ENCODE measurements at regions not wholly inside any gene's neighbourhood (a gene's known extent, or its start where the extent isn't known, plus 50 kb on each side); places are given as distances from the start of the nearest gene placed in this dataset.
"Not testable (repeated sequence)": the region's sequence is repeated elsewhere in the genome, so short reads cannot be mapped to it uniquely, and the experiment has no call there.

DNA sequence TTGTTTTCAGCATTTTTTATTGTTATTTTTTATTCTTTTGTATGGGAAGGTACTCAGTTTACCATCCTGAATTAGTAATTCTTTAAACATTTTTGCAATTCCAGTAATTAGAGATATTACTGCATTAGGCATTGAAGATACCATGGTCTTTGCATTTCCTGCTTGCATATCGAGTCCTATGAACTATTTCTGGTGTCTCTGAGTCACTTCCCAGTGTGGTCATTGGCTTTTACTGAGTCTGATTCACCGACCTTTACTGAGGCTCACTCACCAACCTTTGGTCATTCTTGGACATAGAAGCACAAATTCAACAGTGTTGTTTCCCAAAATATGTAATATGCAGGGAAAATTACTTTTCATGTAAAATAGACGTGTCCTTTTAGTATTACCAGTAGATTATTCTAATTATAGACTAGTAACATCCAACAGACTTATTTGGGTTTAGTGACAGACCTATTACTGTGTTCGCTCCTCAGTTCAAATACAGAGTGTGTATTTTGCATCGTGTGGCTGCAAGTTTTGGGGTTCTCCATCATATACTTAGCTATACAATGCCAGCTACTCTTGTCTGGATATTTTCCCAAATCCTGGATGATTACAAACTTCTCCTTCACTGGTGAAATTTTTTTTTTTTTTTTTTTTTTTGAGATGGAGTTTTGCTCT is 180.7 kb upstream of the PRSS1 start:
- DNase-seq (ENCODE audit: low spot score): no peak

- no peak for DNase-seq (ENCODE audit: low spot score)
Measured at GRCh38 chr7:142567201-142568075, 181.8 kb upstream of the PRSS1 start.

DNA sequence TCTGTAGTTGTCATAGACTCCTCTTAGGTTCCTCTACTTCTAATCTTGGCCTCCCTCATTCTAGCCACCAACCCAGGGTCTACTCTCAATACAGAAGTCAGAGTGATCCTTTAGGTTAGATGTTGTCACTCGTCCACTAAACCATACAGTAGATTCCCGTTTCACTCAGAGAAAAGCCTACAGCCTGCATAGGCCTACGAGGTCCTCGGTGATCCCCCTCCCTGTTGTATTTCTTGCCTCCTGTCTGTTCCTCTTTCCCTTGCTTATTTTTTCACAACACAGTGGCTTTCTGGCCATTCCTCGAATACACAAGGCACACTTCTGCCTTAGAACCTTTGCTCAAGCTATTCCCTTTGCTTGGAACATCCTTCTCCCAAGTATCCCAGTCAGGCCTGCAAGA is 183.0 kb upstream of the PRSS1 start:
- DNase-seq (ENCODE audit: low spot score): no peak

DNA sequence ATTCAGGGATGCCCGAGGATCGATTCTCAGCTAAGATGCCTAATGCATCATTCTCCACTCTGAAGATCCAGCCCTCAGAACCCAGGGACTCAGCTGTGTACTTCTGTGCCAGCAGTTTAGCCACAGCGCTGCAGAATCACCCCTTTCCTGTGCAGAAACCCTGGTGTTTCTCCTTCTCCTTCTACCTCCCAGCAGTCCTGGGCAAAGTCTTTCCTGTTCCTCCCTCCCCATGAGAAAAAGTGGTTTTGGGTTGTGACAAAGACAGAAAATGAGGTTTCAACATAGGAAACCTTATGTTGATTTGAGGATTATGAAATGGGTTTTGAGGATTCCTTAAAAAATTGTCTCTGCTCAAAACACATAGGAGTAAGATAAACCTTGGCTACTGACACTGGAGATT is 185.1 kb upstream of the PRSS1 start:
- DNase-seq (ENCODE audit: low spot score): not testable (repeated sequence)

GRCh38 chr7:142563470-142563869 is 185.8 kb upstream of the PRSS1 start:
- no peak for DNase-seq (ENCODE audit: low spot score)

DNA sequence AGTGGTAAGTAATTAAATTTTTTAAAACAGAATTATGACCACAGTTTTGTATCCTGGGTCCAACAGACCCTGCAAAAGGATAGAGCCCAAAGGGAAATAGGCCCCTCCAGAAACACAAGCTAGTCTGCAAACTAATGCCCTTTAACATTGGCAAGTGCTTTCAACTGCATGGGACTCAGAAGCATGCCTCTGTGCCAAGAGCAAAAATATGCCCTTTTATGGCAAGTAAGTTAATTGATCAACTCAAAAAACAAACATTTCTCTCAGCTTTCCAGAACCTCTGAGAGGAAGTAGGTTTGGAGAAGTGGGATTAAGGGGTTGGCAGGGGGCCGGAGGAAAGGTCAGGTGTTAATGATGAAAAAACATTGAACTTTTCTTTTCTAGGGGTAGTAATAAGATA is 186.6 kb upstream of the PRSS1 start:
- DNase-seq (ENCODE audit: low spot score): no peak

DNA sequence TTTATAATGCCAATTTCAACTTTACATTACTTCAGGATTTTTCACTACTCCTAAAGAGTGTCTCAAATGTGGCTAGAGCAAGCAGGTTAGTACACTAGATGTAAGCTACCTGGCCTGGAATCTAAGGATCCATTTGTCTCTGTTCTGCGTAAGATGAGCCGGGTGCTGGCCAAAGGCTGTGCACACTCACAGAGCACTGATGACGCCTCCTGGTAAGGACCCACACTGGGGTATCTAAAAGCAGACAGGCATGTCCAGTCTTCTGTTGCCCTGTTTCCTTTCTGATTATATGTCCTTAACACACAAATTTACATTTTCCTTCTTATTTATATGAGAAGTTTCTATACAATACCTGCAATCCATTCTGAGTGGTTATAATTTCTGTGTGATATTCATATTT is 187.9 kb upstream of the PRSS1 start:
- not testable (repeated sequence) for DNase-seq (ENCODE audit: low spot score)

GRCh38 chr7:142560770-142561169 is 188.5 kb upstream of the PRSS1 start:
- not testable (repeated sequence) for DNase-seq (ENCODE audit: low spot score)

GRCh38 chr7:142560166-142560565 is 189.1 kb upstream of the PRSS1 start:
- DNase-seq (ENCODE audit: low spot score): no peak

GRCh38 chr7:142557971-142558582 is 191.2 kb upstream of the PRSS1 start:
- DNase-seq (ENCODE audit: low spot score): peak; percentile 47

DNA sequence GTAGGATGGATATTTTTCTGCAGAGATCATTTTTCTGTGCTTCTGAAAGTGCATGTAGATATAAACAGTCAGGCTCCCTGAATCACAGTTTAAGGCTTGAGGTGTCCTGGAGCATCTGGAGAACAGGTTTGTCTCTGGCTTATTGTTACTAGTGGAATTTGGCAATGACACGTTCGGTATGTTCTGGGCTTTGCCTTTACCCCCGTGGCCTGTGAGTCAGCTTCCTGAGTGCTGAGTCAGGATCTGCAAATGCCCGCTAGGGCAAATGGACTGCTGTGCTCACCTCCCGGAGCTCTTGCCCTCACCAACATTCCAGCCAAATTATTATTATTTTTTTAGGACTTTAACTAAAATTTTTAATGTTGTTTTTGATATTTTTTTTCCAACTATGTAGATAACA is 192.5 kb upstream of the PRSS1 start:
- peak; percentile 11 for DNase-seq (ENCODE audit: low spot score)

DNA sequence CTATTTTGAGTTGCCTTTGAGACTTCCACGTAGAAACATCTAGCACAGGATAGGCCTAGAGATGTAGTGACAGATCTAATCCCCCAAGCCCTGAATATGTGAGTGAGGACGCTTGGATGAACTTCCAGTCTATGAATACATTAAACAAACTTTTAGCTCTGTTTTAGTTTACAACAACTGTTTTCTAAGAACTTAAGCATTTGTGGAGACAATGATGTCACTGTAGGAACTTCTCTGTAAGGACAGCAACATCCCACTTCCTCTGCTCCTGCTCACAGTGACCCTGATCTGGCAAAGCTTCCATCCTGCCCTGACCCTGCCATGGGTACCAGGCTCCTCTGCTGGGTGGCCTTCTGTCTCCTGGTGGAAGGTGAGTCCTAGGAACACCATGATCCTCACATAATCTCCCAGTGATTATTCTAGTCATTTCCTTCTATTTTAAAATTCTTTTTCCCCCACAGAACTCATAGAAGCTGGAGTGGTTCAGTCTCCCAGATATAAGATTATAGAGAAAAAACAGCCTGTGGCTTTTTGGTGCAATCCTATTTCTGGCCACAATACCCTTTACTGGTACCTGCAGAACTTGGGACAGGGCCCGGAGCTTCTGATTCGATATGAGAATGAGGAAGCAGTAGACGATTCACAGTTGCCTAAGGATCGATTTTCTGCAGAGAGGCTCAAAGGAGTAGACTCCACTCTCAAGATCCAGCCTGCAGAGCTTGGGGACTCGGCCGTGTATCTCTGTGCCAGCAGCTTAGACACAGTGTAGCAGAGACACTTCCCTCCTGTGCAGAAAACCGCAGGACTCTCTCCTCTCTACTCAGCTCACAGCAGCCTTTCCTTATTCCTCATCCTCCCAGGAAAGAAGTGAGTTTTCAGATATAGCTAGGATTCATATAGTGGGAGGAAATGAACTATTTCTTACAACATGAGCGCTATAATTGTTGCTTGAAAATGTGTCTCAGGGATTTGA is 194.4 kb upstream of the PRSS1 start:
- no peak for DNase-seq (ENCODE audit: low spot score)

- no peak for DNase-seq (ENCODE audit: low spot score)
Measured at GRCh38 chr7:142553216-142553615, 196.1 kb upstream of the PRSS1 start.

DNA sequence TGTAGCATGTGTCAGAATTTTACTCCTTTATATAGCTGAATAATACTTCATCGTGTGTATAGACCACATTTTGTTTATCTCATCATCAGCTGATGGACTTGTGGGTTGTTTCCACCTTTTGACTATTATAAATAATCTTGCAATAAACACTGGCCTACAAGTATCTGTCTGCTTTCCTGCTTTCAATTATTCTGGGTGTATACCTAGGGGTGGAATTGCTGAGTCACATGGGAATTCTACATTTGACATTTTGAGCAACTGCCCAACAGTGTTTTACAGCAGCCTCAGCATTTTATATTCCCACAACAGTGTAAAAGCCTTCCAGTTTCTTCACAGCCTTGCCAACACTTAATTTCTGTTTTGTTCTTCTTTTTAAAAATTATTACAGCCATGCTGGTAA is 200.3 kb upstream of the PRSS1 start:
- DNase-seq (ENCODE audit: low spot score): no peak

DNA sequence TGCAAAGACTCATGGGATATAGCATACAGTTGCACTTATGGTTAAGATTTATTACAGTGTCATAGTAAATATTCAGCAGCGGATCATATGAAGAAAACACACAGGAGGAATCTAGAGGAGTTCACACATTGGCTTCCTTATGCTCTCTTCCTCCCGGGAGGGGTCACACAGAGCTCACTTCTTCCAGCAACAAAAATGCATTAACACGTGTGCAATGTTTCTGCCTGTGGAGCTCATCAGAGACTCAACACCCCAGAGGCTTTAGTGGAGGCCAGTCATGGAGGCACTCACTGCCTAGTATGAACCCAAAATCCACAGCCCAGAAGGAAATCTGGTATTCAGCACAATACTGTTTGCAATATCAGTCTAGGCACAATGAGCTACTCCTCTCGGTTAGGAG is 202.8 kb upstream of the PRSS1 start:
- DNase-seq (ENCODE audit: low spot score): no peak

- DNase-seq (ENCODE audit: low spot score): no peak
Measured at GRCh38 chr7:142542942-142543341, 206.3 kb upstream of the PRSS1 start.

- DNase-seq (ENCODE audit: low spot score): no peak
Measured at GRCh38 chr7:142542105-142542504, 207.2 kb upstream of the PRSS1 start.

GRCh38 chr7:142540371-142540770 is 208.9 kb upstream of the PRSS1 start:
- no peak for DNase-seq (ENCODE audit: low spot score)

GRCh38 chr7:142539901-142540300 is 209.4 kb upstream of the PRSS1 start:
- DNase-seq (ENCODE audit: low spot score): no peak

DNA sequence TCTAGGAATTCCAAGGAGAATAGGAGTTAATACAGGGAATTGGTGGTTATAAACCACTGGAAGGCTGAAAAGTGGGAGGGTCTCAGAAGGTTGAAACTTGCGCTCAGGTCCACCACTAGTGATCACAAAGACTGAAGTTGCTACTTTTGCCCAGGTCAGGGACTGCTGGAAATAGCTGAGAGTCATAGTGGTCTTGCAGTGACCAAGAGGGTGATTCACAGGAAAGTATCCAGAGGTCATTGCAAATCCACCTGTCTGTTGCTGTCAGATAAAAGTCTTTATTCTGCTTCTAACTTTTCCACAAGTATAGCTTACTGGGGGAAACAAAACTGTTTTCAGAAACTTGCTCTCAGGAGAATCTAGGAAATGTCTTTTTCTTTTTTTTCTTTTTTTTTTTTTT is 211.5 kb upstream of the PRSS1 start:
- DNase-seq (ENCODE audit: low spot score): no peak

DNA sequence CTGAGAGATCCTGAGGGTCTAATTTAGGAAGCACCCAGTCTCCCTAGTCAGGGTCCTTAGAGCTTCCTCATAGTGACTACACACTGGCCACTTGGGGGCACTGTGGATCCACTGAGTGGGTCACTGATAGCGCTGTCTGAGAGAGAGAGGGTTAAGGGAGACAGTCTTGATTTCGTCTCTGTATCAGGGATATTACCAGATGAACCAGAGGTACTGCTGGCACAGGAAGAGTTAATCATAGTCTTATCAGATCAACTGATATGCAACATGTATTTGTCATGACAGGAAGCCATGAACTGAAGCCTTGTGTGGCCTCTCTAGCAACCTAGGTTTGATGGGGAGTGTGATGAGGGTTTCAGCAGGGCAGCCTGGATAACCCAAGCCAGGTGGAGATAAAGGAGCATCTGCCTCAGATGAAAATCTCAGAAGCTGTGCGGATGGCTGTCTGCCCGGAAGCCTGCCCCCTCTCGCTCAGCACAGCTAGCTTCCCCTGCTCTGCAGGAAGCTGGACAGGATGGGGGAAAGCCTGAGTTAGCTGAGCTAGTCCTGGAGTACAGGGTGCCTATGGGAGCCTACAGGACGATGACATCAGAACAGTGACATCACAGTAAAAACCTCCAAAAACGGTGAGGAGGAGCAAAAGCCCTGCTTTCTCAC is 214.0 kb upstream of the PRSS1 start:
- peak; percentile 64 for DNase-seq (ENCODE audit: low spot score)

Data from cerebellar cortex (tissue), 1 donor.